Natural killer cell (primary cell): ENCODE measurements at regions not wholly inside any gene's neighbourhood (a gene's known extent, or its start where the extent isn't known, plus 50 kb on each side); places are given as distances from the start of the nearest gene placed in this dataset.
"Not testable (repeated sequence)": the region's sequence is repeated elsewhere in the genome, so short reads cannot be mapped to it uniquely, and the experiment has no call there.

Source experiments
- ATAC-seq, 3 donors: fragments of 150-1000 bp in 2 of 3; fragments of 200-7000 bp in 1 of 3; cut with Tn5 transposase; 1 replicate in 1 of 3; 2 replicates in 2 of 3; pipeline ENCODE4 v1.10.0; 2021; ENCODE audit warnings: mild to moderate bottlenecking in 2 of 3, moderate library complexity in 2 of 3
- DNase-seq, 2 donors: peaks; one replicate each; pipeline versions ENCODE4 v3.0.0 to v3.0.0-alpha.2; 2013 to 2021; ENCODE audit warnings: mixed read lengths in 1 of 2
- H3K27ac ChIP-seq: one replicate; pipeline ENCODE4 v1.5.1; 2013; ENCODE audit warnings: mild to moderate bottlenecking, low read length
- H3K27me3 ChIP-seq: one replicate; pipeline ENCODE4 v1.6.1; 2013; ENCODE audit warnings: low read length; ENCODE audit not compliant: control insufficient read depth, insufficient read depth
- H3K36me3 ChIP-seq: one replicate; pipeline ENCODE4 v1.6.1; 2013; ENCODE audit warnings: low read length; ENCODE audit not compliant: control insufficient read depth, insufficient read depth
- H3K4me1 ChIP-seq: one replicate; pipeline ENCODE4 v1.6.1; 2013; ENCODE audit warnings: low read length; ENCODE audit not compliant: control insufficient read depth, insufficient read depth
- H3K4me3 ChIP-seq: one replicate; pipeline ENCODE4 v1.5.1; 2013; ENCODE audit warnings: low read length
- H3K9me3 ChIP-seq: one replicate; pipeline ENCODE4 v1.6.1; 2013; ENCODE audit warnings: low read length; ENCODE audit not compliant: control insufficient read depth, insufficient read depth
- H3K27ac Mint-ChIP-seq, 2 donors: one replicate each; pipeline ENCODE4 v1.8.0; 2022; ENCODE audit warnings: mild to moderate bottlenecking in 2 of 2, mixed read lengths in 2 of 2, moderate library complexity in 1 of 2
- H3K27me3 Mint-ChIP-seq, 2 donors: one replicate each; pipeline ENCODE4 v1.8.0; 2022; ENCODE audit warnings: low read depth in 2 of 2, mixed read lengths in 2 of 2
- H3K36me3 Mint-ChIP-seq: one replicate; pipeline ENCODE4 v1.8.0; 2022; ENCODE audit warnings: mixed read lengths
- H3K4me1 Mint-ChIP-seq, 2 donors: one replicate each; pipeline ENCODE4 v1.8.0; 2022; ENCODE audit warnings: mixed read lengths in 2 of 2
- H3K4me3 Mint-ChIP-seq: one replicate; pipeline ENCODE4 v1.8.0; 2022; ENCODE audit warnings: mild to moderate bottlenecking, moderate library complexity, mixed read lengths
- H3K9me3 Mint-ChIP-seq, 2 donors: one replicate each; pipeline ENCODE4 v1.8.0; 2022; ENCODE audit warnings: mixed read lengths in 2 of 2
- WGBS: methylation state at CpG from one replicate; pipeline ENCODE4 v1.1.7; 2013; ENCODE audit warnings: missing lambda C conversion rate; ENCODE audit not compliant: insufficient coverage; 5-methylcytosine and 5-hydroxymethylcytosine counted together
- intact Hi-C: fragments of 100-400 bp; cut with micrococcal nuclease; formaldehyde crosslinking; loops from one replicate; pipeline ENCODE4 v1.14.2; 2022
- TF ChIP-seq, protein P1 (sequence below): fragments of 200-600 bp; IDR thresholded peaks from one replicate; pipeline ENCODE4 v1.8.0; 2022; ENCODE audit warnings: antibody characterized with exemption

DNA sequence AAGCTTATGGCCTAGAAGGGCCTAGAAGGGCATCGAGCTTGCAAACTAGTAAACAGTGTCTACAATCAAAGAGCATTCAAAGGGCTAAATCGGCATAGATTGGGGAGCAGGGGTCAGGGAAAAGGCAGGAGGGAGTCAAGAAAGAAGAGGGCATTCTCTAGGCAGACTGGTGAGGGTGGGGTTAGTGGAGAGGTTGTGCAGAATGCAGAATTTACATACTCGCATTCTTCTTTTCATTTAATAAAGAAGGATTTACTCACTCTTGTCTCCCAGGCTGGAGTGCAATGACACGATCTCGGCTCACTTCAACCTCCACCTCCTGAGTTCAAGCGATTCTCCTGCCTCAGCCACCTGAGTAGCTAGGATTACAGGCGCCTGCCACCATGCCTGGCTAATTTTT lies 110.7 kb downstream of the TRIM43 start:
- DNase-seq (no peak), ATAC-seq (no peak)
- no peaks in the 10 kb centered on the region for H3K36me3 ChIP-seq
- intact Hi-C loops: no loop called here
- 86% methylated on average over 5 of the region's 7 CpGs for WGBS
- no peak overlapping the region for H3K27ac ChIP-seq
- H3K27me3 Mint-ChIP-seq: peaks cover 11 to 25% of the 10 kb centered on the region in 2 donors
- H3K36me3 Mint-ChIP-seq: no peaks in the 10 kb centered on the region
- TF ChIP-seq, protein P1, sequence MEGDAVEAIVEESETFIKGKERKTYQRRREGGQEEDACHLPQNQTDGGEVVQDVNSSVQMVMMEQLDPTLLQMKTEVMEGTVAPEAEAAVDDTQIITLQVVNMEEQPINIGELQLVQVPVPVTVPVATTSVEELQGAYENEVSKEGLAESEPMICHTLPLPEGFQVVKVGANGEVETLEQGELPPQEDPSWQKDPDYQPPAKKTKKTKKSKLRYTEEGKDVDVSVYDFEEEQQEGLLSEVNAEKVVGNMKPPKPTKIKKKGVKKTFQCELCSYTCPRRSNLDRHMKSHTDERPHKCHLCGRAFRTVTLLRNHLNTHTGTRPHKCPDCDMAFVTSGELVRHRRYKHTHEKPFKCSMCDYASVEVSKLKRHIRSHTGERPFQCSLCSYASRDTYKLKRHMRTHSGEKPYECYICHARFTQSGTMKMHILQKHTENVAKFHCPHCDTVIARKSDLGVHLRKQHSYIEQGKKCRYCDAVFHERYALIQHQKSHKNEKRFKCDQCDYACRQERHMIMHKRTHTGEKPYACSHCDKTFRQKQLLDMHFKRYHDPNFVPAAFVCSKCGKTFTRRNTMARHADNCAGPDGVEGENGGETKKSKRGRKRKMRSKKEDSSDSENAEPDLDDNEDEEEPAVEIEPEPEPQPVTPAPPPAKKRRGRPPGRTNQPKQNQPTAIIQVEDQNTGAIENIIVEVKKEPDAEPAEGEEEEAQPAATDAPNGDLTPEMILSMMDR: no peak
- no peaks in the 10 kb centered on the region for H3K4me1 ChIP-seq
- H3K27ac Mint-ChIP-seq: no peak overlapping the region
- no peaks in the 10 kb centered on the region for H3K9me3 Mint-ChIP-seq
- H3K27me3 ChIP-seq: peaks cover 2% of the 10 kb centered on the region
- no peak overlapping the region for H3K4me3 Mint-ChIP-seq
- H3K9me3 ChIP-seq: no peaks in the 10 kb centered on the region
- H3K4me1 Mint-ChIP-seq: no peaks in the 10 kb centered on the region
- H3K4me3 ChIP-seq: no peak overlapping the region

- intact Hi-C loops, H3K4me1 Mint-ChIP-seq: not testable (repeated sequence)
Observed at GRCh38 chr2:95707161-95707560, 115.4 kb downstream of the TRIM43 start.

DNA sequence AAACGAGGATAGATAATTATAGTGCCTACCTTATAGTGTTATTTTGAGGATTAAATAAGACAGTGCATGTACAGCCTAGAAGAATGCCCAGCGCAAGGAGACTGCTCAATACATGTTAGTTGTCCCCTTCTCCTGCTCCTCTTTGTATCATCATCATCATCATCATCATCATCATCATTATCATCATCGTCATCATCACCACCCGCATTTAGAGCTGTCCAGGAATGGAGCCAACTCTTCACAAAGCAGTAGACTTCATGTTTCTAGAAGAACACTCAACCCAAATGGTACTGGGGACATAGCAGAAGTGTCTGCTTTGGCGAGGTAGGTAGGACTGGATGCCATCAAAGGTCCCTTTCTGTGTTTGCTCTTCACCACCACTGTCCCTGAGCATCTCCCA lies 116.0 kb downstream of the TRIM43 start:
- intact Hi-C loops: no loop called here
- H3K27ac ChIP-seq: no peak overlapping the region
- WGBS: 92% methylated on average over 4 of the region's 5 CpGs

More at GRCh38 chr2:95707161-95707560, 115.4 kb downstream of the TRIM43 start:
- not testable (repeated sequence) for H3K4me3 ChIP-seq, H3K27ac ChIP-seq, H3K9me3 Mint-ChIP-seq, H3K36me3 Mint-ChIP-seq, H3K36me3 ChIP-seq, ATAC-seq, H3K27me3 ChIP-seq, H3K9me3 ChIP-seq, H3K27ac Mint-ChIP-seq, DNase-seq, H3K4me1 ChIP-seq, H3K4me3 Mint-ChIP-seq
- peaks cover 7 to 22% of the 10 kb centered on the region in 2 donors for H3K27me3 Mint-ChIP-seq
- 92% methylated on average over 2 of the region's 2 CpGs for WGBS

DNA sequence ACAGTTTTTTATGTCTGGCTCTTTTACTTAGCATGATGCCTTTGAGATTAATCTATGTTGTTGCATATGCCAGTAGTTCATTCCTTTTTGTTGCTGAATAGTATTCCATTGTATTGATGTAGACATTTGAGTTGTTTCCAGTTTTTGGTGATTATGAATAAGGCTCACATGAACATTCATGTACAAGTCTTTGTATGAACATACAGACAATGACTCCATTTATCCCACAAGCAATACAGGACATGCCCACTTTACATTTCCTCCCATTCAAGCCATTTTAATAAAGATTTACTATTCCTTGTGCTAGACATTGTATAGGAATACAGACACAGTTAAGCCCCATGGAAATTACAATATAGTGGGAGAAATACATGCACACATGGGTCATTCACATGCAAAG lies 118.0 kb downstream of the TRIM43 start:
- Mint-ChIP-seq H3K36me3 (no peaks in the 10 kb centered on the region), H3K27me3 (peaks cover 7 to 15% of the 10 kb centered on the region in 2 donors), H3K27ac (no peak overlapping the region), H3K4me3 (no peak overlapping the region), H3K4me1 (no peaks in the 10 kb centered on the region), H3K9me3 (no peaks in the 10 kb centered on the region)
- intact Hi-C loops: no loop called here
- H3K27ac ChIP-seq: no peak overlapping the region
- peaks cover 2% of the 10 kb centered on the region for H3K27me3 ChIP-seq
- TF ChIP-seq, protein P1: no peak
- H3K4me1 ChIP-seq: no peaks in the 10 kb centered on the region
- no peak overlapping the region for H3K4me3 ChIP-seq
- H3K9me3 ChIP-seq: no peaks in the 10 kb centered on the region
- no peak for ATAC-seq
- H3K36me3 ChIP-seq: no peaks in the 10 kb centered on the region
- no peak for DNase-seq

More for the DNA sequence above, 116.0 kb downstream of the TRIM43 start:
- Mint-ChIP-seq H3K36me3 (no peaks in the 10 kb centered on the region), H3K27ac (no peak overlapping the region), H3K4me3 (no peak overlapping the region), H3K27me3 (peaks cover 7 to 23% of the 10 kb centered on the region in 2 donors), H3K9me3 (no peaks in the 10 kb centered on the region), H3K4me1 (no peaks in the 10 kb centered on the region)
- no peak overlapping the region for H3K4me3 ChIP-seq
- DNase-seq: no peak
- H3K4me1 ChIP-seq: no peaks in the 10 kb centered on the region
- H3K27me3 ChIP-seq: peaks cover 2% of the 10 kb centered on the region
- no peaks in the 10 kb centered on the region for H3K9me3 ChIP-seq
- no peaks in the 10 kb centered on the region for H3K36me3 ChIP-seq
- ATAC-seq: no peak
- TF ChIP-seq, protein P1: no peak

GRCh38 chr2:95713470-95714177 lies 121.8 kb downstream of the TRIM43 start:
- 64% methylated on average over 5 of the region's 11 CpGs for WGBS
- H3K9me3 ChIP-seq, H3K4me3 Mint-ChIP-seq, H3K4me3 ChIP-seq, intact Hi-C loops, H3K36me3 Mint-ChIP-seq, H3K27me3 ChIP-seq, H3K4me1 Mint-ChIP-seq, H3K4me1 ChIP-seq, H3K27ac ChIP-seq, ATAC-seq, H3K36me3 ChIP-seq, H3K9me3 Mint-ChIP-seq, H3K27ac Mint-ChIP-seq, DNase-seq: not testable (repeated sequence)
- H3K27me3 Mint-ChIP-seq: peaks cover 7 to 15% of the 10 kb centered on the region in 2 donors

DNA sequence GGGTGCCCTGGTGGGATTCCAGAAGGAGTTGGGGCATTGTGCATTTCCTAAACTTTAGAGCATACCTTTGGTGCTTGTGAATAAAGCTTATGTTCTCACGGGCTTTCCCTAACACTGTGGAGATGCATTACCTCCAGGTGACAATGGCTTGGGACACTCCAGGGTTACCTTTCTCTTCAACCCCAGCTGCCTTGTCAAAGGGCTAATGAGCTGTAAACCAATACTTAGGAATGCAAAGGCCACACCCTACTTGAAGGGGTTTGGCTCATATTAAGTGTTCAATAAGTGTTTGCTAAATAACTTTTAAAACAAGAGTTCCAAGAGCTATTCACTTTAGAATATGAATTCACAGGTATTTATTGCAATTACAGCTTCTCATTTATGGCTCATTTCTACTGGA lies 122.6 kb downstream of the TRIM43 start:
- H3K27ac Mint-ChIP-seq, H3K27ac ChIP-seq, H3K9me3 Mint-ChIP-seq, H3K4me1 ChIP-seq, H3K4me1 Mint-ChIP-seq, H3K36me3 ChIP-seq, H3K36me3 Mint-ChIP-seq, H3K4me3 ChIP-seq, intact Hi-C loops, H3K9me3 ChIP-seq, ATAC-seq, H3K4me3 Mint-ChIP-seq, H3K27me3 ChIP-seq, DNase-seq: not testable (repeated sequence)
- 86% methylated on average over 1 of the region's 1 CpG for WGBS
- peaks cover 3 to 15% of the 10 kb centered on the region in 2 donors for H3K27me3 Mint-ChIP-seq
